Nephron (organoid): ENCODE measurements at regions not wholly inside any gene's neighbourhood (a gene's known extent, or its start where the extent isn't known, plus 50 kb on each side); places are given as distances from the start of the nearest gene placed in this dataset.
"Not testable (repeated sequence)": the region's sequence is repeated elsewhere in the genome, so short reads cannot be mapped to it uniquely, and the experiment has no call there.

Experiments used
- H3K27ac Mint-ChIP-seq, 3 experiments: 2 replicates each; pipeline ENCODE4 v1.8.0; 2020; ENCODE audit warnings: mixed read lengths in 3 of 3, mild to moderate bottlenecking in 2 of 3, moderate library complexity in 1 of 3
- H3K27me3 Mint-ChIP-seq: 2 replicates; pipeline ENCODE4 v1.8.0; 2021; ENCODE audit warnings: low read depth, mild to moderate bottlenecking, moderate library complexity, mixed read lengths
- H3K36me3 Mint-ChIP-seq: 2 replicates; pipeline ENCODE4 v1.8.0; 2020; ENCODE audit warnings: low read depth, mixed read lengths
- H3K4me1 Mint-ChIP-seq: 2 replicates; pipeline ENCODE4 v1.8.0; 2020; ENCODE audit warnings: mixed read lengths
- H3K4me3 Mint-ChIP-seq, 3 experiments: 2 replicates each; pipeline ENCODE4 v1.8.0; 2020; ENCODE audit warnings: mild to moderate bottlenecking in 3 of 3, mixed read lengths in 3 of 3, moderate library complexity in 2 of 3
- H3K9me3 Mint-ChIP-seq: 2 replicates; pipeline ENCODE4 v1.8.0; 2020; ENCODE audit warnings: mixed read lengths
- CTCF ChIP-seq, 3 experiments: fragments of 200-600 bp; sonication (generic); IDR thresholded peaks; one replicate each; pipeline ENCODE4 v1.5.0; 2021; ENCODE audit warnings: antibody characterized with exemption in 3 of 3; ENCODE audit not compliant: unreplicated experiment in 3 of 3

GRCh38 chr4:79563219-79563618, 155.2 kb upstream of the GK2 start:
- no peaks in the 10 kb centered on the region for H3K9me3 Mint-ChIP-seq
- no peak overlapping the region for H3K4me3 Mint-ChIP-seq
- H3K27ac Mint-ChIP-seq: no peak overlapping the region
- peaks cover 4% of the 10 kb centered on the region for H3K27me3 Mint-ChIP-seq
- H3K4me1 Mint-ChIP-seq: no peaks in the 10 kb centered on the region
- no peaks in the 10 kb centered on the region for H3K36me3 Mint-ChIP-seq
- no peak for TF ChIP-seq CTCF (IDR thresholded peaks at IDR 0.05; ENCODE audit: unreplicated experiment in 3 of 3)

GRCh38 chr4:79561751-79562150, 153.7 kb upstream of the GK2 start:
- Mint-ChIP-seq H3K27ac (no peak overlapping the region), H3K4me3 (no peak overlapping the region), H3K4me1 (no peaks in the 10 kb centered on the region), H3K36me3 (no peaks in the 10 kb centered on the region), H3K27me3 (peaks cover 4% of the 10 kb centered on the region), H3K9me3 (no peaks in the 10 kb centered on the region)
- no peak for TF ChIP-seq CTCF (IDR thresholded peaks at IDR 0.05; ENCODE audit: unreplicated experiment in 3 of 3)

GRCh38 chr4:79559398-79559797, 151.4 kb upstream of the GK2 start:
- H3K27me3 Mint-ChIP-seq, H3K27ac Mint-ChIP-seq, H3K9me3 Mint-ChIP-seq, H3K36me3 Mint-ChIP-seq, H3K4me3 Mint-ChIP-seq, H3K4me1 Mint-ChIP-seq: not testable (repeated sequence)

- Mint-ChIP-seq H3K9me3 (no peaks in the 10 kb centered on the region), H3K4me3 (no peak overlapping the region), H3K27me3 (no peaks in the 10 kb centered on the region), H3K27ac (no peak overlapping the region), H3K36me3 (no peaks in the 10 kb centered on the region), H3K4me1 (no peaks in the 10 kb centered on the region)
- TF ChIP-seq CTCF (IDR thresholded peaks at IDR 0.05; ENCODE audit: unreplicated experiment in 3 of 3): no peak
Measured at GRCh38 chr4:79552311-79552710, 144.3 kb upstream of the GK2 start.

GRCh38 chr4:79551555-79551954, 143.5 kb upstream of the GK2 start:
- Mint-ChIP-seq H3K9me3 (no peaks in the 10 kb centered on the region), H3K4me1 (no peaks in the 10 kb centered on the region), H3K27ac (no peak overlapping the region), H3K27me3 (no peaks in the 10 kb centered on the region), H3K36me3 (no peaks in the 10 kb centered on the region), H3K4me3 (no peak overlapping the region)
- no peak for TF ChIP-seq CTCF (IDR thresholded peaks at IDR 0.05; ENCODE audit: unreplicated experiment in 3 of 3)

GRCh38 chr4:79547851-79548250, 139.8 kb upstream of the GK2 start:
- H3K27ac Mint-ChIP-seq: no peak overlapping the region
- TF ChIP-seq CTCF (IDR thresholded peaks at IDR 0.05; ENCODE audit: unreplicated experiment in 3 of 3): no peak

GRCh38 chr4:79545292-79545691, 137.3 kb upstream of the GK2 start:
- H3K27me3 Mint-ChIP-seq, H3K4me3 Mint-ChIP-seq, H3K9me3 Mint-ChIP-seq, H3K4me1 Mint-ChIP-seq, H3K36me3 Mint-ChIP-seq, H3K27ac Mint-ChIP-seq: not testable (repeated sequence)

More at GRCh38 chr4:79547851-79548250, 139.8 kb upstream of the GK2 start:
- Mint-ChIP-seq H3K4me3 (no peak overlapping the region), H3K9me3 (no peaks in the 10 kb centered on the region), H3K27me3 (no peaks in the 10 kb centered on the region), H3K4me1 (no peaks in the 10 kb centered on the region), H3K36me3 (no peaks in the 10 kb centered on the region)
